MCF 10A (cell line): ENCODE measurements at regions not wholly inside any gene's neighbourhood (a gene's known extent, or its start where the extent isn't known, plus 50 kb on each side); places are given as distances from the start of the nearest gene placed in this dataset.
"Not testable (repeated sequence)": the region's sequence is repeated elsewhere in the genome, so short reads cannot be mapped to it uniquely, and the experiment has no call there.

Experiments used
- BruUV-seq: library from RNA; stranded (reverse); fragments of 400-500 nt; replicated peaks from 2 replicates; lab custom pipeline; 2021; lab: Mats Ljungman, UMichigan
- CTCF ChIA-PET: fragments of 300-600 bp; sonication (Branson Sonifier 250); formaldehyde crosslinking; extraction: SDS; loops from one replicate; lab custom pipeline; 2021; ENCODE audit warnings: antibody characterized with exemption, inconsistent platforms; lab: Yijun Ruan, JAX
- POLR2A ChIA-PET: fragments of 300-600, 350-650 bp; sonication (Branson Sonifier 250); formaldehyde crosslinking; extraction: SDS; loops from one replicate; lab custom pipeline; 2020; ENCODE audit warnings: antibody characterized with exemption, inconsistent platforms; lab: Yijun Ruan, JAX
- DNase-seq: peaks from one replicate; pipeline ENCODE4 v3.0.0-alpha.2; 2018; ENCODE audit not compliant: unreplicated experiment
- H3K27ac Mint-ChIP-seq: one replicate; pipeline ENCODE4 v1.8.0; 2022; ENCODE audit warnings: mild to moderate bottlenecking, low read depth, mixed read lengths; ENCODE audit not compliant: unreplicated experiment
- H3K27me3 Mint-ChIP-seq: one replicate; pipeline ENCODE4 v1.8.0; 2022; ENCODE audit warnings: mixed read lengths; ENCODE audit not compliant: insufficient read depth, unreplicated experiment
- H3K36me3 Mint-ChIP-seq: one replicate; pipeline ENCODE4 v1.8.0; 2022; ENCODE audit warnings: mild to moderate bottlenecking, moderate library complexity, mixed read lengths; ENCODE audit not compliant: insufficient read depth, unreplicated experiment
- H3K4me1 Mint-ChIP-seq: one replicate; pipeline ENCODE4 v1.8.0; 2022; ENCODE audit warnings: mixed read lengths; ENCODE audit not compliant: insufficient read depth, unreplicated experiment
- H3K4me3 Mint-ChIP-seq: one replicate; pipeline ENCODE4 v1.8.0; 2022; ENCODE audit warnings: mild to moderate bottlenecking, moderate library complexity, mixed read lengths; ENCODE audit not compliant: unreplicated experiment
- H3K9me3 Mint-ChIP-seq: one replicate; pipeline ENCODE4 v1.8.0; 2022; ENCODE audit warnings: mixed read lengths; ENCODE audit not compliant: unreplicated experiment
- intact Hi-C: fragments of 100-400 bp; cut with micrococcal nuclease; formaldehyde crosslinking; loops from 2 replicates; pipeline ENCODE4 v1.14.1; 2022
- TF ChIP-seq, protein P1 (sequence below): fragments of 200-600 bp; IDR thresholded peaks from one replicate; pipeline ENCODE4 v1.8.0; 2022; ENCODE audit warnings: antibody characterized with exemption, mild to moderate bottlenecking; ENCODE audit not compliant: unreplicated experiment

DNA sequence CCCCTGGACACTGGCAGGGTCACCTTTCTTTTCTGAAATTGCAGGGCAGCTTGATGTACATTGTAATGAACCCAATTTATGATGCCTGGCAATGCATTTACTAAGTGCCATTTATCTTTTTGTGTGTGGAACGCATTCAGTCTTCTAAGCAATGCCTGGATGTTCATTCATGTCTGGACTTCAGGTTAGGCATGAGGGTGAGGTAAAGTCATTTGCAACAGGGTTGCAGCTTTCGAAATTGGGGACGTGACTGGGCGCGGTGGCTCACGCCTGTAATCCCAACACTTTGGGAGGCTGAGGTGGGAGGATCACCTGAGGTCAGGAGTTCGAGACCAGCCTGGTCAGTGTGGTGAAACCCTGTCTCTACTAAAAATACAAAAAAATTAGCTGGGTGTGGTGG is 134.6 kb downstream of the SOX4 start:
- peaks cover 14% of the 10 kb centered on the region for H3K4me1 Mint-ChIP-seq
- intact Hi-C loops: no loop called here
- no peak overlapping the region for H3K4me3 Mint-ChIP-seq
- H3K27me3 Mint-ChIP-seq: no peaks in the 10 kb centered on the region
- H3K9me3 Mint-ChIP-seq: no peaks in the 10 kb centered on the region
- no peaks in the 10 kb centered on the region for H3K36me3 Mint-ChIP-seq
- BruUV-seq: no TSS peak
- TF ChIP-seq, protein P1, sequence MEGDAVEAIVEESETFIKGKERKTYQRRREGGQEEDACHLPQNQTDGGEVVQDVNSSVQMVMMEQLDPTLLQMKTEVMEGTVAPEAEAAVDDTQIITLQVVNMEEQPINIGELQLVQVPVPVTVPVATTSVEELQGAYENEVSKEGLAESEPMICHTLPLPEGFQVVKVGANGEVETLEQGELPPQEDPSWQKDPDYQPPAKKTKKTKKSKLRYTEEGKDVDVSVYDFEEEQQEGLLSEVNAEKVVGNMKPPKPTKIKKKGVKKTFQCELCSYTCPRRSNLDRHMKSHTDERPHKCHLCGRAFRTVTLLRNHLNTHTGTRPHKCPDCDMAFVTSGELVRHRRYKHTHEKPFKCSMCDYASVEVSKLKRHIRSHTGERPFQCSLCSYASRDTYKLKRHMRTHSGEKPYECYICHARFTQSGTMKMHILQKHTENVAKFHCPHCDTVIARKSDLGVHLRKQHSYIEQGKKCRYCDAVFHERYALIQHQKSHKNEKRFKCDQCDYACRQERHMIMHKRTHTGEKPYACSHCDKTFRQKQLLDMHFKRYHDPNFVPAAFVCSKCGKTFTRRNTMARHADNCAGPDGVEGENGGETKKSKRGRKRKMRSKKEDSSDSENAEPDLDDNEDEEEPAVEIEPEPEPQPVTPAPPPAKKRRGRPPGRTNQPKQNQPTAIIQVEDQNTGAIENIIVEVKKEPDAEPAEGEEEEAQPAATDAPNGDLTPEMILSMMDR: no peak
- ChIA-PET POLR2A (no interaction called here), CTCF (no interaction called here)
- H3K27ac Mint-ChIP-seq: no peak overlapping the region
- no peak for DNase-seq

DNA sequence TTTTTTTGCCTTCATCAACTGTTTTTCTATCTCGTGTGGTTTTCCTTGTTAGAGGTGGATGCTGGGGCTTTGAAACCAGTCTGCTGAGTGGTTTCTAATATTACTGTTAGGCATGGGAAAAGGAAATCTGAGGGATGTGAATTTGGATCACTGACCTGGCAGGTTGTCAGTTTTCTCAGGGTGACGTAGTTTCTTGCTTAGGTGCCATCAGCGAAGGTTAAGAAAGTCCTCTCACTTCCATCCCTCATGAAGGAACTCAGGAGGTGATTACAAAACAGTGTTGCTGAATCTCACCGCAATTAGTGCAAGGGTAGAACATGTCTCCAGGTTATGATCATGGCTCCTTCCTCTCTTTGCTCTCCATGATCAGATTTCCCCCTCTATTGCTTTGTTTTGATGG is 135.9 kb downstream of the SOX4 start:
- BruUV-seq: no TSS peak
- DNase-seq: peak; percentile 53
- TF ChIP-seq, protein P1: no peak
- Mint-ChIP-seq H3K4me3 (no peak overlapping the region), H3K9me3 (no peaks in the 10 kb centered on the region), H3K27me3 (no peaks in the 10 kb centered on the region), H3K4me1 (peaks cover 14% of the 10 kb centered on the region), H3K36me3 (no peaks in the 10 kb centered on the region), H3K27ac (peak overlapping the region; percentile 63)
- intact Hi-C loops: no loop called here
- ChIA-PET POLR2A (no interaction called here), CTCF (no interaction called here)

DNA sequence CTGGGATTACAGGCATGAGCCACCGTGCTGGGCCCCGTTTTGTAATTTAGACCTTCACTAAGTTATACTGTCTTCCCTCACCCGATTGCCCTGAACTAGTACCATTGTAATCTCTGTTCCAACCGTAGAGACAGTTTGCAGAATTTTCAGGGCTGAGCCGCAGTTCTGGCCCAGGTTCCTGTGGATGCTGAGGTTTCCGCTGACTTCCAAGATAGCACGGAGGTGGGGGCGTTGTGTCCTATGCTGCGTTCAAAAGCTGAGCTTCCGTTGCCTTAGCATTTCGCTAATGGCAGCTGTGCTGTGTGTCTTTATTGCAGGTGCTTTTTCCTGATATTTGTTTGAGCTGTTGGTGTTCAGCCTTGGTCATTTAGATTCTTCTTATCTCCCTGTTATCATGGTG is 137.0 kb downstream of the SOX4 start:
- H3K4me1 Mint-ChIP-seq: peaks cover 14% of the 10 kb centered on the region
- TF ChIP-seq, protein P1: no peak
- no peaks in the 10 kb centered on the region for H3K27me3 Mint-ChIP-seq
- no peaks in the 10 kb centered on the region for H3K9me3 Mint-ChIP-seq
- no peak overlapping the region for H3K4me3 Mint-ChIP-seq
- CTCF ChIA-PET: interaction anchor here (0.7 to 1.0 kb wide), 2 partner anchors 10 to 92 kb away, joined by 3 to 4 read pairs; no protein-coding TSS in a partner anchor
- H3K36me3 Mint-ChIP-seq: no peaks in the 10 kb centered on the region
- intact Hi-C loops: no loop called here
- POLR2A ChIA-PET: interaction anchor here (1.0 to 2.4 kb wide), 5 partner anchors 11 to 137 kb away, joined by 3 to 12 read pairs (median 6); partner anchors contain the start of gene SOX4
- peak overlapping the region; percentile 80 for H3K27ac Mint-ChIP-seq
- no TSS peak for BruUV-seq
- no peak for DNase-seq

DNA sequence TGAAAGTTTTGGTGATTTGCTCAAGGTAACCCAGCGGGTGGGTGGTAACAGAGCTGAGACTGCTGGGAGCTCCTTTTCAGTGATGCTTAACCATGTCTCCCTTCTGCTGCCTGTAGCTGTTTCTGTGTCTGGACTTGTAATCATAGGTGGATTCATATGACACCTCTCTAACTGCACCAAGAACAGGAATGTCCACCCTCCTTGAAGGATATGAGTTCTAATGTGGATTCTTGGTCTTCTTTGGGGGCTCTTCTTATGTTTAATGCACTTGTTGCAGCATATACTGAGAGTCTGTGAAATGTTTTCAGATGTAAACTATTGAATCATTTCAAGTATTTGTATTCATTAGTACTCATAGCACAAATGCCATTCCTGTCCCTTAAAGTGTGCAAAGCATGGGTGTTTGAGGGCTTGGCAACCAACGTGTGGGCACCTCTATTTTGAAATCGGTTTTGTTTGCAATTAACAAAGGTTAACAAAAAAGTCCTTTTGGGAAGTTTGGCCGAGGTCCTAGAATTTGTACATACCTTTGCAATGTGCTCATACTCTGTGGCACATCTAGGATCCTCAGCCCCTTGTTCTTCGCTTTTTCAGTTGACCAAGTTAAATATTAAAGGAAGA is 138.0 kb downstream of the SOX4 start:
- no peaks in the 10 kb centered on the region for H3K9me3 Mint-ChIP-seq
- peaks cover 14% of the 10 kb centered on the region for H3K4me1 Mint-ChIP-seq
- intact Hi-C loops: no loop called here
- peak overlapping the region; percentile 80 for H3K27ac Mint-ChIP-seq
- ChIA-PET POLR2A (interaction anchor here (0.7 to 3.2 kb wide), 12 partner anchors 10 to 1096 kb away, joined by 3 to 18 read pairs (median 5); partner anchors contain the start of gene SOX4), CTCF (interaction anchor here (0.6 to 1.0 kb wide), 3 partner anchors 10 to 690 kb away, joined by 4 to 5 read pairs (median 4); no protein-coding TSS in a partner anchor)
- peak; percentile 92 for DNase-seq
- TF ChIP-seq, protein P1: no peak
- peak overlapping the region; percentile 45 for H3K4me3 Mint-ChIP-seq
- H3K27me3 Mint-ChIP-seq: no peaks in the 10 kb centered on the region
- H3K36me3 Mint-ChIP-seq: no peaks in the 10 kb centered on the region
- no TSS peak for BruUV-seq

DNA sequence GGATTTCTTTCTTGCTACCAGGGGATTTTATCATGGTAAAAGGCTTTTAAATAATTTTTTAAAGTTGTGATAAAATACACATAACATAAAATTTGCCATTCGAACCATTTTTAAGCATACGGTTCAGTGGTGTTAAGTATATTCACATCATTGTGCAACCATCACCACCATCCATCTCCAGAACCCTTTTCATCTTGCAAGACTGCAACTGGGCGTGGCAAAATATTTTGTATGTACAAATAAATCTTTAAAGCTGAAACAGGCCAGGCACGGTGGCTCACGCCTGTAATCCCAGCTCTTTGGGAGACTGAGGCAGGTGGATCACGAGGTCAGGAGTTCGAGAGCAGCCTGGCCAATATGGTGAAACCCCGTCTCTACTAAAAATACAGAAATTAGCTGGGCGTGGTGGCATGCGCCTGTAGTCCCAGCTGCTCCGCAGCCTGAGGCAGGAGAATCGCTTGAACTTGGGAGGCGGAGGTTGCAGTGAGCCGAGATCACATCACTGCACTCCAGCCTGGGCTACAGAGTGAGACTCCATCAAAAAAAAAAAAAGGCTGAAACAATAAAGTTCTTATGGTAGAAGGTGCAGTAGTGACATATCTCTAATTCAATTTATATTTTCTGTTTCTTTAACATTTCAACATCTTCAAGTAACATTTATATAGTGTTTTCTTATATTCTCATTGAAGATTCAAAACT is 138.6 kb downstream of the SOX4 start:
- H3K9me3 Mint-ChIP-seq, H3K36me3 Mint-ChIP-seq, H3K27me3 Mint-ChIP-seq, intact Hi-C loops, BruUV-seq, CTCF ChIA-PET: not testable (repeated sequence)
- POLR2A ChIA-PET: interaction anchor here (0.7 to 3.2 kb wide), 11 partner anchors 10 to 1095 kb away, joined by 3 to 18 read pairs (median 4); partner anchors contain the start of gene SOX4
- peaks cover 14% of the 10 kb centered on the region for H3K4me1 Mint-ChIP-seq
- H3K27ac Mint-ChIP-seq: peak overlapping the region; percentile 80
- DNase-seq: peak; percentile 80
- H3K4me3 Mint-ChIP-seq: peak overlapping the region; percentile 45
